ENCODE measurements at regions not wholly inside any gene's neighbourhood (a gene's known extent, or its start where the extent isn't known, plus 50 kb on each side); places are given as distances from the start of the nearest gene placed in this dataset.
"Not testable (repeated sequence)": the region's sequence is repeated elsewhere in the genome, so short reads cannot be mapped to it uniquely, and the experiment has no call there.

DNA sequence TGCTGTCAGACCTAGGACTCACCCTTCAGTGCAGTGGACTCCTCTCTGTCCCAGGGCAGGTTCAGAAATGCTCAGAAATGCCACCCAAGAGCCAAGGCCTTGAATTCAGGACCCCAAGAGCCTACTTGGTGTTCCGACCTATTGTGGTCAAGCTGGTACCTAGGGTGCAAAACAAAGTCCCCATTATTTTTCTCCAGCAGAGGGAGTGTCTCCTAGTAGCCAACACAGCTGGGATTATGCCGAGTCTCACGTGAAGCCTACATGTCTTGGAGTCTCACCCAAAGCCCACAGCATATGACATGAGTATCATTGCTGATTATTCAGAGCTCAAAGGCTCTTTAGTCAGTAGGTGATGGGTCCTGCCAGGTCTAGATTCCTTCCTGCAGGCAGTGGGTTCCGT, 671.1 kb upstream of the SPRY2 start:
- Histone ChIP-seq H3K9ac (ENCODE audit: low read length) (no peak overlapping the region), H3K9me3 (ENCODE audit: low read length) (no peaks in the 10 kb centered on the region), H3K27me3 (ENCODE audit: control insufficient read depth in 1 of 2, insufficient read depth in 2 of 2, low read length in 2 of 2) (no peaks in the 10 kb centered on the region), H3K27ac (ENCODE audit: low read depth, low read length) (no peak overlapping the region), H3K36me3 (ENCODE audit: insufficient read depth, low read length) (no peaks in the 10 kb centered on the region), H3K4me1 (ENCODE audit: insufficient read depth, low read length) (no peaks in the 10 kb centered on the region), H3K4me3 (ENCODE audit: low read depth in 1 of 2, low read length in 2 of 2) (no peak overlapping the region)

DNA sequence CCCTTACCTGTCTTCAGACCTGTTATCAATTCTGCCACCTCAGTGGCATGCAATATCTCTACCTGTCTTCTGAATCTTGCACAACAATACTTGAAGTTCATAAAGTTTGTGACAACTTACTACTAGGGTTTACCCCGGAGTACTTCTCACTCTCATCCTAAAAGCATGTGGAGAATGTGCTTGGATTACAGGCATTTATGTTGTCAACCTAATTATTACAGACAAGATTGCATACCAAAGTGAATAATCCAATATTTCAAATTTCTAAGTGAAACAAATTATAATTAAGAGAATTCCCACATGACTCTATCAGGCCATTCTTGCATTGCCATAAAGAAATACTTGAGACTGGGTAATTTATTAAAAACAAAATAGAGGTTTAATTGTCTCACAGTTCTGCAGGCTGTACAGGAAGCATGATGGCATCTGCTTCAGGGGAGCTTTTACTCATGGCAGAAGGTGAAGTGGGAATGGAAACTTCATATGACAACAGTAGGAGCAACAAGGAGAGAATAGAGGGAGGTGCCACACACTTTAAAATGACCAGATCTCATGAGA, 661.0 kb upstream of the SPRY2 start:
- Histone ChIP-seq H3K27ac (ENCODE audit: low read depth, low read length) (no peak overlapping the region), H3K27me3 (ENCODE audit: control insufficient read depth in 1 of 2, insufficient read depth in 2 of 2, low read length in 2 of 2) (no peaks in the 10 kb centered on the region), H3K9me3 (ENCODE audit: low read length) (no peaks in the 10 kb centered on the region), H3K36me3 (ENCODE audit: insufficient read depth, low read length) (no peaks in the 10 kb centered on the region), H3K9ac (ENCODE audit: low read length) (no peak overlapping the region), H3K4me3 (ENCODE audit: low read depth in 1 of 2, low read length in 2 of 2) (no peak overlapping the region), H3K4me1 (ENCODE audit: insufficient read depth, low read length) (no peaks in the 10 kb centered on the region)

DNA sequence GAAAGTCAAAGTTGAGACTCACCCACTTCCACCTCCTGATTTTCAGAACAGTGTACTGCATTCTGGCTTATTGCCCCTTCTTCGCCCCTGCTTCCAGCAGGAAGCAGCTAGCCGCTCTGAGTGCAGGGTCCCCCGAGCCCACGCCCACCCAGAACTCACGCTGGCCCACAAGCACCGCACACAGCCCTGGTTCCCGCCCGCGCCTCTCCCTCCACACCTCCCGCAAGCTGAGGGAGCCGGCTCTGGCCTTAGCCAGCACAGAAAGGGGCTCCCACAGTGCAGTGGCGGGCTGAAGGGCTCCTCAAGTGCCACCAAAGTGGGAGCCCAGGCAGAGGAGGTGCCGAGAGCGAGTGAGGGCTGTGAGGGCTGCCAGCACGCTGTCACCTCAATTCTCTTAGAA, 657.7 kb upstream of the SPRY2 start:
- not testable (repeated sequence) for H3K4me1 ChIP-seq (ENCODE audit: insufficient read depth, low read length); H3K9me3 ChIP-seq (ENCODE audit: low read length); H3K27me3 ChIP-seq (ENCODE audit: control insufficient read depth in 1 of 2, insufficient read depth in 2 of 2, low read length in 2 of 2); H3K36me3 ChIP-seq (ENCODE audit: insufficient read depth, low read length); H3K4me3 ChIP-seq (ENCODE audit: low read depth in 1 of 2, low read length in 2 of 2); H3K9ac ChIP-seq (ENCODE audit: low read length); H3K27ac ChIP-seq (ENCODE audit: low read depth, low read length)

DNA sequence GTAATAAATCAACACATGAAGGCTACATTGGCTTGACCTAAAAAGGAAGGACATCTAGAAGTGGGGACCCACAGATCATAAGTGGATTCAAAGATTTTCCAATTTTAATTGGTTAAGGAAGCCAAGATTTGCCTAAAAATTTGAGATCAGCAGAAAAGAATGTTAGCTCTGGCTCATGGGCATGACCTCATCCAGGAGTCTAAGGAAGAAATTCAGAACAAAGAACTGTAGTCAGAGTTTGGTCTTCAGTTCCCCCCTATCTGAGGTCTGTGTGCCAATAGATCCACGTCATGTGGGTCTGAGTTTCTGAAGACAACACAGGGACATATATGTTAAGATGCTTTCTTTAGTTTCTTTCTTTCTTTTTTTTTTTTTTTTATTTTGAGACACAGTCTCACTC, 648.8 kb upstream of the SPRY2 start:
- Histone ChIP-seq H3K9ac (ENCODE audit: low read length) (no peak overlapping the region), H3K27me3 (ENCODE audit: control insufficient read depth in 1 of 2, insufficient read depth in 2 of 2, low read length in 2 of 2) (no peaks in the 10 kb centered on the region), H3K9me3 (ENCODE audit: low read length) (no peaks in the 10 kb centered on the region), H3K27ac (ENCODE audit: low read depth, low read length) (no peak overlapping the region), H3K4me1 (ENCODE audit: insufficient read depth, low read length) (no peaks in the 10 kb centered on the region), H3K4me3 (ENCODE audit: low read depth in 1 of 2, low read length in 2 of 2) (no peak overlapping the region), H3K36me3 (ENCODE audit: insufficient read depth, low read length) (no peaks in the 10 kb centered on the region)

DNA sequence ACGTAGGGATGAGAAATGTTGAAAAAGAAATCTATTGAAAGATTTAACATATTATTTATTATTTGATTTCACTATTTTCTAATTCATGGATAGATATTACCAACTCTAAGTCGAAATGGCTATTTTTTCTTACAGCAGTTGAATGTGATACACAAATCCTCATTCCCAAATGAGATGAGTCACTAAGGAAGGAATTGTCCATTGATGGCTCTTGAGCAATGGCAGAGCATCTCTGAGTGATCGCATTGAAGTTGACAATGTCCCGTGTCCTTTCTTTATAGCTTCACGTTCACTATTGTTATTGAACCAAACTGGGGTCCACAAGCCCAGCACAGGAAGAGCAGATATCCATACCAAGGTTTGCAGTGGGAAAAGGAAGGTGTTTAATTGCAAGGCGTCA, 648.3 kb upstream of the SPRY2 start:
- no peaks in the 10 kb centered on the region for H3K27me3 ChIP-seq (ENCODE audit: control insufficient read depth in 1 of 2, insufficient read depth in 2 of 2, low read length in 2 of 2)
- no peak overlapping the region for H3K4me3 ChIP-seq (ENCODE audit: low read depth in 1 of 2, low read length in 2 of 2)
- H3K27ac ChIP-seq (ENCODE audit: low read depth, low read length), result no peak overlapping the region
- no peaks in the 10 kb centered on the region for H3K36me3 ChIP-seq (ENCODE audit: insufficient read depth, low read length)
- no peaks in the 10 kb centered on the region for H3K4me1 ChIP-seq (ENCODE audit: insufficient read depth, low read length)
- H3K9me3 ChIP-seq (ENCODE audit: low read length), result no peaks in the 10 kb centered on the region
- no peak overlapping the region for H3K9ac ChIP-seq (ENCODE audit: low read length)

DNA sequence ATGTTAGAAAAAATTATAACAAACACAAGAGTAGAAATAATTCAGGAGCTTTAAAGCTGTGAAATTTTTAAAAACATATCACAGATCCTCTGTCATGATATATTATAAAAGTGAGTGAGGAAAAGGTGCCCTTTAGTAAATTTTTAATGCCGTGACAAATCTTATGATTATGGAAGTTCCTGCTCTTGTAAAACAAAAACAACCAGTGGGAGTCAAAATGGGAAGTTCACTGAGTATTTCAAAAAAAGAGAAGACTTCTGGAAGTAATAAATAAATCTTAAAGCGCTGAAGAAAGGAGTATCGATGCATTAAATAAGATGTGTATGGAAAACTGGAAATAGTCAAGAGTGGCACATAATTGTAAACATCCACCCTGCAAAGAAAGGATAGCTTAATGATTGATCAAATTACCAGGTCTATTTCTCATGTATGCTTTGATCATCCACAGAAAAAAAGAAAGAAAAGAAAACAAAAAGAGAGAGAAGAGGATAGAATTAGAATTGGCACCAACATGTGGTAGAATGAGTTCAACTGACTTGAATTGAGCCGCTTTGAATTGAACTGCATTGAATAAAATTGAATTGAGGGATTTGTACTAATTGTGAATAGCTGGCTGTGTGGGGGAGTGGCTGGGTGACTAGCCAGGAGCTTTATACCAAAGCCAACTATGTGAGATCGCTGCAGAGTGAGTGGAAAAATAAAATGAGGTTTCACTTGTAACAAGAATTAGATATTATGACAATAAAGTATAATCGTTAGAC, 647.6 kb upstream of the SPRY2 start:
- Histone ChIP-seq H3K4me1 (ENCODE audit: insufficient read depth, low read length) (no peaks in the 10 kb centered on the region), H3K9ac (ENCODE audit: low read length) (no peak overlapping the region), H3K36me3 (ENCODE audit: insufficient read depth, low read length) (no peaks in the 10 kb centered on the region), H3K27ac (ENCODE audit: low read depth, low read length) (no peak overlapping the region), H3K27me3 (ENCODE audit: control insufficient read depth in 1 of 2, insufficient read depth in 2 of 2, low read length in 2 of 2) (no peaks in the 10 kb centered on the region), H3K9me3 (ENCODE audit: low read length) (no peaks in the 10 kb centered on the region), H3K4me3 (ENCODE audit: low read depth in 1 of 2, low read length in 2 of 2) (no peak overlapping the region)

DNA sequence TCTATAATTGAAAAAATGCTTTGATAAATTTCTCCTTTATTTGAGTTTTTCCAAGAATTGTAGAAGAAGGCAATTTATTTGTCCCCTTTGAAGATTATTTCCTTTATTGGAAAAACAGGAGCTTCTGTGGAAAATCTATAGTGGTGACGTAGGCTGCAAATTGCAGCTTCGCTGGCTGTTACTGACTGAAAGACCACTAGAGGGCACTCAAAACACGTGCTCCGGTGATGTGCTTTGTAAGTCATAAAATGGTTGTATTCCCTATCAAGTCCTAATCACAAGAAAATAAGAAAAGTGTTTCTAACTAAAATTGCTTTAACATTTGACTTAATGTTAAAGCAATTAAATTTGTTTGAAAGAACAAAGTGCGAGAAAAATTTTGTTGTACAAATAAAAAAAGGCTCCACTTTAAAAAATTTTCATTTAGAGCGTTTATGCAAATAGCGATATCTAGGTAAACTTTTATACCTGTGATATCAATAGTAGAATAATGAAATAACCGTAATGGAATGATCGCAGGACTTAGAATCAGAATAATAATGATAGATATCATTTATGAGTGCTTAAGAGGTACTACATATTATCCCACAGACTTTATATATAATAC, 638.2 kb upstream of the SPRY2 start:
- Histone ChIP-seq H3K4me1 (ENCODE audit: insufficient read depth, low read length) (no peaks in the 10 kb centered on the region), H3K27ac (ENCODE audit: low read depth, low read length) (no peak overlapping the region), H3K27me3 (ENCODE audit: control insufficient read depth in 1 of 2, insufficient read depth in 2 of 2, low read length in 2 of 2) (no peaks in the 10 kb centered on the region), H3K36me3 (ENCODE audit: insufficient read depth, low read length) (no peaks in the 10 kb centered on the region), H3K9ac (ENCODE audit: low read length) (no peak overlapping the region), H3K4me3 (ENCODE audit: low read depth in 1 of 2, low read length in 2 of 2) (no peak overlapping the region), H3K9me3 (ENCODE audit: low read length) (no peaks in the 10 kb centered on the region)

DNA sequence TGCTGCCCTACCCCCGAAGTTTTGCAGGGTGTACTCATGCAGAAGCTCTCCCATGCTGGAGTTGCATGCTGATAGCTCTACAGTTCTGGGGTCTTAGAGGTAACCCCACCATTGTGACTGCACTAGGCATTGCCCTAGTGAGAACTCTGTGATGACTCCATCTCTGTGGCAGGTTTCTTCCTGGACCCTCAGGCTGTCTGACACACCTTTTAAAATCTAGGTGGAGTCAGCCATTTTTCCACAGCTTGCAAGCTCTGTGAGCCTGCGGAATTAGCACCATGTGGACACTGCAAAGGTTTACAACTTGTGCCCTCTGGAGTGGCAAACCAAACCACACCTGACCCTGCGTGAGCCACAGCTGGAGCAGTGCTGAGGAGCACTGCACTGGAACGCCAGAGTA, 636.2 kb upstream of the SPRY2 start:
- Histone ChIP-seq H3K27me3 (ENCODE audit: control insufficient read depth in 1 of 2, insufficient read depth in 2 of 2, low read length in 2 of 2) (no peaks in the 10 kb centered on the region), H3K9ac (ENCODE audit: low read length) (no peak overlapping the region), H3K4me1 (ENCODE audit: insufficient read depth, low read length) (no peaks in the 10 kb centered on the region), H3K36me3 (ENCODE audit: insufficient read depth, low read length) (no peaks in the 10 kb centered on the region), H3K9me3 (ENCODE audit: low read length) (no peaks in the 10 kb centered on the region), H3K27ac (ENCODE audit: low read depth, low read length) (no peak overlapping the region), H3K4me3 (ENCODE audit: low read depth in 1 of 2, low read length in 2 of 2) (no peak overlapping the region)

DNA sequence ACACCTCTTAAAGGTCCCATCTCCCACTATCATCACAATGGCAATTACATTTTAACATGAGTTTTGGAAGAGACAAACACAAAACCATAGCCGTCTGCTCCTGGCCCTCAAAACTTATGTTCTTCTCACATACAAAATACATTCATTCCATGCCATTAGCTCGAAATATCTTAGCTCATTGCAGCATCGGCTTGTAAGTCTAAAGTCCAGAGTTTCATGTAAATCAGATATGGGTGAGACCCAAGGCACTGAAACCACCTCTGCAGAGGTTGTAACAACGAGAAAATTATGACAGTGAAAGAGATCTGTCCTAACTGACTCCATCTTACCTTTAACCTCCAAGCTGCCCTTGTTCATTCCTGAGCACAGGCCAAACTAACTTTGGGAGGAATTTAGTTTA, 635.0 kb upstream of the SPRY2 start:
- H3K36me3 ChIP-seq (ENCODE audit: insufficient read depth, low read length), result no peaks in the 10 kb centered on the region
- no peak overlapping the region for H3K4me3 ChIP-seq (ENCODE audit: low read depth in 1 of 2, low read length in 2 of 2)
- no peak overlapping the region for H3K9ac ChIP-seq (ENCODE audit: low read length)
- H3K4me1 ChIP-seq (ENCODE audit: insufficient read depth, low read length), result no peaks in the 10 kb centered on the region
- H3K27ac ChIP-seq (ENCODE audit: low read depth, low read length), result no peak overlapping the region
- no peaks in the 10 kb centered on the region for H3K9me3 ChIP-seq (ENCODE audit: low read length)
- H3K27me3 ChIP-seq (ENCODE audit: control insufficient read depth in 1 of 2, insufficient read depth in 2 of 2, low read length in 2 of 2), result no peaks in the 10 kb centered on the region

DNA sequence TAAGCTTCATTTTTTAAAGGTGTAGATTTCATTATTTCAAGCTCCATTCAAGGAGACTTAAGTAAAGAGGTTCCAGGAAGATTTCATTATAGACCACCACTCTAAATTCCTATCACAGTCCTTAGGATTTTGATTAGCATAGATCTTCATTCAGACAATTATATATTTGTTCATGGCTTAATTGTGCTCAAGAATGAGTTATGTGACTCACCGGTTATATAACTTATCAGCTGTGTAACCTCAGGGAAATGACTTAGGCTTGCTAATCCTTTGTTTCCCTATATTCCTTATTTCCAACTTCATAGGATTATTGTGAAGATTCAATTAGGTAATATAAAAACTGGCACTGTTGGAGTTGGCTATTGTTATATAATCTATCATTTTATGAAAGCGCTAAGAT, 632.8 kb upstream of the SPRY2 start:
- Histone ChIP-seq H3K9ac (ENCODE audit: low read length) (no peak overlapping the region), H3K9me3 (ENCODE audit: low read length) (no peaks in the 10 kb centered on the region), H3K36me3 (ENCODE audit: insufficient read depth, low read length) (no peaks in the 10 kb centered on the region), H3K4me1 (ENCODE audit: insufficient read depth, low read length) (no peaks in the 10 kb centered on the region), H3K27ac (ENCODE audit: low read depth, low read length) (no peak overlapping the region), H3K4me3 (ENCODE audit: low read depth in 1 of 2, low read length in 2 of 2) (no peak overlapping the region), H3K27me3 (ENCODE audit: control insufficient read depth in 1 of 2, insufficient read depth in 2 of 2, low read length in 2 of 2) (no peaks in the 10 kb centered on the region)

DNA sequence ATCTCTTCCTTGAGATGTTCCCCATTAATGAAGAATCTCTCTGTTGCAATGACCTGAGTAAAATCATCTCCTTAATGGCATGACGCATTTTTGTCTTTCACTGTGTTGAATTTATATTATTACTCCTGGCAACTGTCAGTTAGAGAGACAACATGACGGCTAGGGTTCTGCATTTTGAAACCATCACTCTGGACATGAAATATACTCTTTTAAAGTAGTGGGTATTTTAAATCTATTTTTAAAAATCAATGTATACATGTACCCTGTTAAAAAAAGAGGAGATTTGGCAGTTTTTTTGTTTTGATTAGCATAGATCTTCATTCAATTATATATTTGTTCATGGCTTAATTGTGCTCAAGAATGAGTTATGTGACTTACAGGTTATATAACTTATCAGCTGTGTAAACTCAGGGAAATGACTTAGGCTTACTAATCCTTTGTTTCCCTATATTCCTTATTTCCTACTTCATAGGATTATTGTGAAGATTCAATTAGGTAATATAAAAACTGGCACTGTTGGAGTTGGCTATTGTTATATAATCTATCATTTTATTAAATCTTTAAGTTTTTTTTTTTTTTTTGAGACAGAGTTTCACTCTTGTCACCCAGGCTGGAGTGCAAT, 632.0 kb upstream of the SPRY2 start:
- Histone ChIP-seq H3K9ac (ENCODE audit: low read length) (no peak overlapping the region), H3K36me3 (ENCODE audit: insufficient read depth, low read length) (no peaks in the 10 kb centered on the region), H3K27ac (ENCODE audit: low read depth, low read length) (no peak overlapping the region), H3K4me3 (ENCODE audit: low read depth in 1 of 2, low read length in 2 of 2) (no peak overlapping the region), H3K4me1 (ENCODE audit: insufficient read depth, low read length) (no peaks in the 10 kb centered on the region), H3K27me3 (ENCODE audit: control insufficient read depth in 1 of 2, insufficient read depth in 2 of 2, low read length in 2 of 2) (no peaks in the 10 kb centered on the region), H3K9me3 (ENCODE audit: low read length) (no peaks in the 10 kb centered on the region)

Measured in muscle layer of colon (tissue), 2 donors.